ENCODE measurements at regions not wholly inside any gene's neighbourhood (a gene's known extent, or its start where the extent isn't known, plus 50 kb on each side); places are given as distances from the start of the nearest gene placed in this dataset.

DNA sequence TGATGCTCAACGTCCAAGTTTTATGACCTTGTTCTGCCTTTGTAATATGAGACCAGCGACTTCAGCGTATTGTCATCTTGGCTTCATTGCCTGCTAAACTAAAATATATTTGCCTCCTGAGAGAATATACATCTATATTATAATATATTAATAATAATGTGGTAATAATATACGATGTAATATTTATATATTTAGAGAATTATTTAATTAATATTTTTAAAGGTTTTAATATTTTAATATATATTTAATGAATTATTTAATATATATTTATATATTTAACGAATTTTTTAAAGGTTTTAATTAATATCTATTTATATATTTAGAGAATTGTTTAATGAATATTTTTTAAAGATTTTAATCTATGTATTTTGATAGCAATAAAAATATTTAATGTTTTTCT is 700.7 kb downstream of the TAF11L14 start:
- H3K4me3 ChIP-seq (ENCODE audit: low read depth, low read length), result no peak overlapping the region
- H3K36me3 ChIP-seq (ENCODE audit: control insufficient read depth, insufficient read depth, low read length), result no peaks in the 10 kb centered on the region
- no peaks in the 10 kb centered on the region for H3K27me3 ChIP-seq (ENCODE audit: control insufficient read depth, insufficient read depth, low read length)
- TF ChIP-seq CTCF (IDR thresholded peaks at IDR 0.05; ENCODE audit: insufficient read depth, low read length, poor library complexity, severe bottlenecking), result no peak
- no peak for DNase-seq (ENCODE audit: low read depth)

DNA sequence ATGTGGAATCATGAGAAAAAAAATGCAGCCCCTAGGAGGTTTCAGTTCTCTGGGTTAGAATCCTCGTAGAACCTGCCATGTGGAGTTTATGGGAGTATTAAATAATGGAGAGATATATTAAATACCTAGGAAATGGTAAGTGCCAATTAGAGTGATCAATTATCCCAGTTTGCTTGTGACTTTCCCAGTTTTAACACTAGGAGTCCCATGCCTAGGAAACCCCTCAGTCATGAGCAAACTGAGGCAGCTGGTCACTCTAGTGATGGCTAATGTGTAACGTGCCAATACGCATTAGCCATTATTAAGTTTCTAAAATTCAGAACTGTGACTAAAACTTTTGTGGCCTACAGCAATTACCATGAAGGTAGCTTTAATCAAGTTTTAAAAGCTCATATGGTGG is 720.6 kb downstream of the TAF11L14 start:
- H3K36me3 ChIP-seq (ENCODE audit: control insufficient read depth, insufficient read depth, low read length), result no peaks in the 10 kb centered on the region
- DNase-seq (ENCODE audit: low read depth), result no peak
- TF ChIP-seq CTCF (IDR thresholded peaks at IDR 0.05; ENCODE audit: insufficient read depth, low read length, poor library complexity, severe bottlenecking), result no peak
- H3K4me3 ChIP-seq (ENCODE audit: low read depth, low read length), result no peak overlapping the region
- H3K27me3 ChIP-seq (ENCODE audit: control insufficient read depth, insufficient read depth, low read length), result no peaks in the 10 kb centered on the region

DNA sequence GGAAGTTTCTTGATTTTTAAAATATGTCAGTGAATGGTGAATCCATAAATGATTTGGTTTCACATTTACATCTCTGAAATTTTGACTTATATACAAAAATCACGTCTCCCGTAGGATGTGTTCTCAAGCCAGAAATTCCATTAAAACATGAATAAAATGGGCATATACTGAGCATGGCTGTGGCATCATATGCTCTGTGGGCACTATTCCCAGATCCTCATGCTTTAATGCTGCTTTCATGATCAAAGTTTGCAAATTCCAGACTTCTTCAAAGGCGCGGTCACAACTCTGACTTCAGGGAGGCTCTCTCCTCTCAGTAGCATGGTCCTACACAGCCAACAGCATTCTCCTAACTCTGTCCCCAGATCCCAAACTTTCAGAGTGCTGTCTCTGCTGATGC is 723.2 kb downstream of the TAF11L14 start:
- no peak for TF ChIP-seq CTCF (IDR thresholded peaks at IDR 0.05; ENCODE audit: insufficient read depth, low read length, poor library complexity, severe bottlenecking)
- Histone ChIP-seq H3K4me3 (ENCODE audit: low read depth, low read length) (no peak overlapping the region), H3K36me3 (ENCODE audit: control insufficient read depth, insufficient read depth, low read length) (no peaks in the 10 kb centered on the region), H3K27me3 (ENCODE audit: control insufficient read depth, insufficient read depth, low read length) (no peaks in the 10 kb centered on the region)
- DNase-seq (ENCODE audit: low read depth), result no peak

DNA sequence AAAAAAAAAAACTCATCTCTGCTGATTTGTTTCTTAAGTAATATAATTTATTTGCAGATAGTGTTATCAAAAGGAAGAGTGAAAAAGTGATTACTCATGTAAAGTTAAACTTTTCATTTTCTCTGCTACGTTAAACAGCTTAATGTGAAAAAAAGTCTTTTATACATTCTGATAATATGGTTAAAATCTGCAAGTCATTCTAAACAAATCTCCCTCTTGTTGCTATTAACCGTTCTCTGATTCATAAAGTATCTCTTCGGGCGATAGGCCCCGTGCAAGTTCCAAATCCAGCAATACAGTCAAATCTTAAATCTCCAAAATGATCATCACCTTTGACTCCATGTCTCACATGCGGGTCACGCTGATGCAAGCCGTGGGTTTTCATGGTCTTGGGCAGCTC is 732.0 kb downstream of the TAF11L14 start:
- Histone ChIP-seq H3K36me3 (ENCODE audit: control insufficient read depth, insufficient read depth, low read length) (no peaks in the 10 kb centered on the region), H3K27me3 (ENCODE audit: control insufficient read depth, insufficient read depth, low read length) (no peaks in the 10 kb centered on the region), H3K4me3 (ENCODE audit: low read depth, low read length) (no peak overlapping the region)
- TF ChIP-seq CTCF (IDR thresholded peaks at IDR 0.05; ENCODE audit: insufficient read depth, low read length, poor library complexity, severe bottlenecking), result no peak
- no peak for DNase-seq (ENCODE audit: low read depth)

GRCh38 chr5:18370531-18370930 is 736.3 kb downstream of the TAF11L14 start:
- H3K4me3 ChIP-seq (ENCODE audit: low read depth, low read length), result no peak overlapping the region
- H3K36me3 ChIP-seq (ENCODE audit: control insufficient read depth, insufficient read depth, low read length), result no peaks in the 10 kb centered on the region
- no peak for TF ChIP-seq CTCF (IDR thresholded peaks at IDR 0.05; ENCODE audit: insufficient read depth, low read length, poor library complexity, severe bottlenecking)
- no peaks in the 10 kb centered on the region for H3K27me3 ChIP-seq (ENCODE audit: control insufficient read depth, insufficient read depth, low read length)
- no peak for DNase-seq (ENCODE audit: low read depth)

DNA sequence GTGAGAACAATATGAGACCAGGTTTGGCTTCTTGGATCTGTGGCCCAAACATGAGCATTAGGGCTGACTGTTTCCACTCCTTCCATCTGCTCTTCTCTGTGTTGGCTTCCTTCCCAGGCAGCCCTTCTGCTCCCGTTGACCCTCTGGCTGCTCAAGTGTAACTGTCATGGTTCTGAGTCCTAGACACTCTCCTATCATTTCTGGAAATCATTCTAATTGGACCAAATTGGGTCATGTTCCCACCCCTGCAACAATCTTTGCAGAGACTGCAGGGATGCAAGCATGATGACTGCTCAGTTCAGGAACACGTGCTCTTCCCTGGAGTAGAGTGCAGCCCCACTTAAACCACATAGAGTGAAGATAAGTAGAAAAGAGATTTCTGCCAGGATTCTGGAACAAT is 741.4 kb downstream of the TAF11L14 start:
- no peak overlapping the region for H3K4me3 ChIP-seq (ENCODE audit: low read depth, low read length)
- no peaks in the 10 kb centered on the region for H3K36me3 ChIP-seq (ENCODE audit: control insufficient read depth, insufficient read depth, low read length)
- DNase-seq (ENCODE audit: low read depth), result no peak
- no peaks in the 10 kb centered on the region for H3K27me3 ChIP-seq (ENCODE audit: control insufficient read depth, insufficient read depth, low read length)
- TF ChIP-seq CTCF (IDR thresholded peaks at IDR 0.05; ENCODE audit: insufficient read depth, low read length, poor library complexity, severe bottlenecking), result no peak

Data from kidney epithelial cell (primary cell).